ENCODE measurements at regions not wholly inside any gene's neighbourhood (a gene's known extent, or its start where the extent isn't known, plus 50 kb on each side); places are given as distances from the start of the nearest gene placed in this dataset.
A peak's percentile ranks its signal among the peaks of the same experiment; 100 is the strongest.

DNA sequence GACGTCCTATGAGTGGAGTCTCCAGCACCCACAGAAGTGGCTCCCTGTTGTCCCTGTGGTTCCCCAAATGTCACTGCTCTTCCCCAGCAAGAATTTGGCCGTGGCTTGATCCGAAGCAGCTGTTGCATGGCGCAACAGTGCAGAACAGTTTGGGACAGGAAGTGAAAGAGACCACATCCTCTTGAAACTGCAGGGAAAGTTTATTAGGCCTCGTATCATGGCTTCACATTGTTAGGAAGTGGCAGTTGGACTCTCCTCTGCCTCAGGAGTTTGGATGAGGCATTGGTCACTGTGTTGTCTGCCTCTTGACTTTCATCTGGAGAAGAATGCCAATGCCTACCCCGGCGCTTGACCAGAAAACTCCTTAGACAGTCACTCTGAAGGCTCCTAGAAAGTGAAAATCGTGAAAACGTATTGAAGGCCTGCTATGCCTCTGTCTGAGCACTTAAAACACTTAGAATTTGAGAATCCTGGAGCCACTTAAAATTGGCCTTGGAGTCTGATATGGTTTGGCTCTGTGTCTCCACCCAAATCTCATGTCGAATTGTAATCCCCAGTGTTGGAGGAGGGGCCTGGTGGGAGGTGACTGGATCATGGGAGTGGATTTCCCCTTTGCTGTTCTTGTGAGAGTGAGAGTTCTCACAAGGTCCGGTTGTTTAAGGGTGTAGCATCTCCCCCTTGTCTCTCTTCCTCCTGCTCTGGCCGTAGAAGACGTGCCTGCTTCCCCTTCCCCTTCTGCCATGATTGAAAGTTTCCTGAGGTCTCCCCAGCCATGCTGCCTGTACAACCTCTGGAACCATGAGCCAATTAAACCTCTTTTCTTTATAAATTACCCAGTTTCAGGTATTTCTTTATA is 334.9 kb upstream of the JARID2 start (continued):
- TF ChIP-seq DPF2 (IDR thresholded peaks at IDR 0.05) (peak; percentile 96), SREBF1 (IDR thresholded peaks at IDR 0.05; ENCODE audit: low read length) (no peak), NFIC (IDR thresholded peaks at IDR 0.05; ENCODE audit: low read depth, low read length) (peak; percentile 96), CREB1 (IDR thresholded peaks at IDR 0.05; ENCODE audit: low read depth) (0 out of 2 replicates have a peak, but pooled peaks have one; percentile 29), ZNF207 (IDR thresholded peaks at IDR 0.05; ENCODE audit: borderline replicate concordance) (no peak), CBX5 (IDR thresholded peaks at IDR 0.05; ENCODE audit: low read depth) (peak; percentile 76; the same call in 1 of the 2 replicates), TCF3 (IDR thresholded peaks at IDR 0.05; ENCODE audit: borderline replicate concordance, insufficient read depth, low read depth, low read length) (peak; percentile 99), NBN (IDR thresholded peaks at IDR 0.05) (no peak), TARDBP (IDR thresholded peaks at IDR 0.05; ENCODE audit: borderline replicate concordance) (peak; percentile 35; the same call in 1 of the 2 replicates), NRF1 (conservative IDR thresholded peaks at IDR 0.05; ENCODE audit: low read depth, low read length) (no peak), GATAD2B (conservative IDR thresholded peaks at IDR 0.05; ENCODE audit: low read depth) (0 out of 2 replicates have a peak, but pooled peaks have one; percentile 48), CHD2 (IDR thresholded peaks at IDR 0.05; ENCODE audit: borderline replicate concordance, low read depth, low read length) (peak; percentile 44; the same call in 1 of the 2 replicates)
- TF ChIP-seq, protein P1, sequence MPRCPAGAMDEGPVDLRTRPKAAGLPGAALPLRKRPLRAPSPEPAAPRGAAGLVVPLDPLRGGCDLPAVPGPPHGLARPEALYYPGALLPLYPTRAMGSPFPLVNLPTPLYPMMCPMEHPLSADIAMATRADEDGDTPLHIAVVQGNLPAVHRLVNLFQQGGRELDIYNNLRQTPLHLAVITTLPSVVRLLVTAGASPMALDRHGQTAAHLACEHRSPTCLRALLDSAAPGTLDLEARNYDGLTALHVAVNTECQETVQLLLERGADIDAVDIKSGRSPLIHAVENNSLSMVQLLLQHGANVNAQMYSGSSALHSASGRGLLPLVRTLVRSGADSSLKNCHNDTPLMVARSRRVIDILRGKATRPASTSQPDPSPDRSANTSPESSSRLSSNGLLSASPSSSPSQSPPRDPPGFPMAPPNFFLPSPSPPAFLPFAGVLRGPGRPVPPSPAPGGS (IDR thresholded peaks at IDR 0.05; ENCODE audit: borderline replicate concordance, insufficient read depth, low read depth, low read length, poor library complexity, severe bottlenecking), result peak; percentile 68

Data from GM12878 (cell line).